WTC11 (cell line): ENCODE measurements at regions not wholly inside any gene's neighbourhood (a gene's known extent, or its start where the extent isn't known, plus 50 kb on each side); places are given as distances from the start of the nearest gene placed in this dataset.

Experiments
- ATAC-seq: fragments of 200-7000 bp; cut with Tn5 transposase; 2 replicates; pipeline ENCODE4 v1.10.0; 2021; ENCODE audit warnings: mild to moderate bottlenecking, moderate library complexity
- CTCF ChIA-PET: fragments of 300-600 bp; sonication (Branson Sonifier 250); formaldehyde crosslinking; loops from one replicate; lab custom pipeline; 2021; ENCODE audit warnings: antibody characterized with exemption; lab: Charles Lee
- POLR2A ChIA-PET: fragments of 350-600 bp; sonication (Branson Sonifier 250); formaldehyde crosslinking; loops from one replicate; lab custom pipeline; 2021; ENCODE audit warnings: antibody characterized with exemption; lab: Charles Lee
- DNase-seq: peaks from one replicate; pipeline ENCODE4 v3.0.0; 2021; ENCODE audit warnings: low spot score
- H3K27ac Mint-ChIP-seq: 2 replicates; pipeline ENCODE4 v1.8.0; 2021; ENCODE audit warnings: mixed read lengths
- H3K27me3 Mint-ChIP-seq: 2 replicates; pipeline ENCODE4 v1.8.0; 2021; ENCODE audit warnings: low read depth, mild to moderate bottlenecking, moderate library complexity, mixed read lengths
- H3K36me3 Mint-ChIP-seq: 2 replicates; pipeline ENCODE4 v1.8.0; 2021; ENCODE audit warnings: mixed read lengths
- H3K4me1 Mint-ChIP-seq: 2 replicates; pipeline ENCODE4 v1.8.0; 2022; ENCODE audit warnings: mixed read lengths
- H3K4me3 Mint-ChIP-seq: 2 replicates; pipeline ENCODE4 v1.8.0; 2021; ENCODE audit warnings: mild to moderate bottlenecking, moderate library complexity, mixed read lengths
- H3K9me3 Mint-ChIP-seq: 2 replicates; pipeline ENCODE4 v1.8.0; 2021; ENCODE audit warnings: mixed read lengths
- FOXP1 ChIP-seq: sonication (generic); formaldehyde crosslinking; IDR thresholded peaks from 2 replicates; pipeline ENCODE4 v1.8.0; 2022; ENCODE audit warnings: missing genetic modification reagents, mild to moderate bottlenecking, moderate library complexity, borderline replicate concordance
- HMGA2 ChIP-seq: fragments of 250-450 bp; sonication (Bioruptor Pico); IDR thresholded peaks from 2 replicates; pipeline ENCODE4 v1.4.0; 2021; ENCODE audit warnings: mild to moderate bottlenecking, moderate library complexity
- NFE2L1 ChIP-seq: sonication (generic); formaldehyde crosslinking; IDR thresholded peaks from 2 replicates; pipeline ENCODE4 v1.8.1; 2023; ENCODE audit warnings: missing genetic modification reagents
- NR1H2 ChIP-seq: sonication (generic); formaldehyde crosslinking; IDR thresholded peaks from 2 replicates; pipeline ENCODE4 v1.9.0; 2021; ENCODE audit warnings: mild to moderate bottlenecking, moderate library complexity, missing genetic modification reagents
- PRRX2 ChIP-seq: fragments of 250-450 bp; sonication (Bioruptor Pico); IDR thresholded peaks from 2 replicates; pipeline ENCODE4 v1.8.0; 2021; ENCODE audit warnings: mild to moderate bottlenecking
- RELA ChIP-seq: sonication (generic); formaldehyde crosslinking; IDR thresholded peaks from 2 replicates; pipeline ENCODE4 v1.8.1; 2022; ENCODE audit warnings: missing genetic modification reagents, mild to moderate bottlenecking, borderline replicate concordance
- SMAD3 ChIP-seq: sonication (generic); formaldehyde crosslinking; IDR thresholded peaks from 2 replicates; pipeline ENCODE4 v1.8.0; 2022; ENCODE audit warnings: missing genetic modification reagents, mild to moderate bottlenecking, borderline replicate concordance
- SP1 ChIP-seq: sonication (generic); formaldehyde crosslinking; conservative IDR thresholded peaks from 2 replicates; pipeline ENCODE4 v1.8.1; 2022; ENCODE audit warnings: missing genetic modification reagents
- TEAD4 ChIP-seq: sonication (generic); formaldehyde crosslinking; IDR thresholded peaks from 2 replicates; pipeline ENCODE4 v1.8.0; 2022; ENCODE audit warnings: mild to moderate bottlenecking, missing genetic modification reagents
- ZNF138 ChIP-seq: sonication (generic); formaldehyde crosslinking; conservative IDR thresholded peaks from 2 replicates; pipeline ENCODE4 v1.8.1; 2022; ENCODE audit warnings: mild to moderate bottlenecking, moderate library complexity, missing genetic modification reagents
- ZNF396 ChIP-seq: fragments of 250-450 bp; sonication (Bioruptor Pico); IDR thresholded peaks from 2 replicates; pipeline ENCODE4 v1.8.0; 2021; ENCODE audit warnings: mild to moderate bottlenecking, moderate library complexity, borderline replicate concordance
- TF ChIP-seq, protein P1 (sequence below): sonication (generic); formaldehyde crosslinking; IDR thresholded peaks from 2 replicates; pipeline ENCODE4 v1.8.0; 2022; ENCODE audit warnings: missing genetic modification reagents
- TF ChIP-seq, protein P2 (sequence below): sonication (generic); formaldehyde crosslinking; IDR thresholded peaks from 2 replicates; pipeline ENCODE4 v1.8.1; 2023; ENCODE audit warnings: mild to moderate bottlenecking, missing genetic modification reagents, moderate library complexity
- TF ChIP-seq, protein P3 (sequence below): fragments of 250-450 bp; sonication (Bioruptor Pico); IDR thresholded peaks from 2 replicates; pipeline ENCODE4 v1.9.0; 2021; ENCODE audit warnings: mild to moderate bottlenecking
- TF ChIP-seq, protein P4 (sequence below): sonication (generic); formaldehyde crosslinking; IDR thresholded peaks from 2 replicates; pipeline ENCODE4 v1.8.1; 2022; ENCODE audit warnings: mild to moderate bottlenecking, moderate library complexity, missing genetic modification reagents
- TF ChIP-seq, protein P5 (sequence below): sonication (generic); formaldehyde crosslinking; IDR thresholded peaks from 2 replicates; pipeline ENCODE4 v1.8.0; 2022; ENCODE audit warnings: mild to moderate bottlenecking, missing genetic modification reagents
- TF ChIP-seq, protein P6 (sequence below): sonication (generic); formaldehyde crosslinking; IDR thresholded peaks from 2 replicates; pipeline ENCODE4 v1.8.1; 2023; ENCODE audit warnings: mild to moderate bottlenecking, missing genetic modification reagents, moderate library complexity
- TF ChIP-seq, protein P7 (sequence below): sonication (generic); formaldehyde crosslinking; IDR thresholded peaks from 2 replicates; pipeline ENCODE4 v1.8.1; 2022; ENCODE audit warnings: mild to moderate bottlenecking, missing genetic modification reagents, moderate library complexity, borderline replicate concordance
- TF ChIP-seq, protein P8 (sequence below): sonication (generic); formaldehyde crosslinking; IDR thresholded peaks from 2 replicates; pipeline ENCODE4 v1.8.1; 2023; ENCODE audit warnings: mild to moderate bottlenecking, missing genetic modification reagents
- TF ChIP-seq, protein P9 (sequence below): sonication (generic); formaldehyde crosslinking; IDR thresholded peaks from 2 replicates; pipeline ENCODE4 v1.8.1; 2022; ENCODE audit warnings: low read depth, missing genetic modification reagents, borderline replicate concordance
- TF ChIP-seq, protein P10 (sequence below): sonication (generic); formaldehyde crosslinking; IDR thresholded peaks from 2 replicates; pipeline ENCODE4 v1.8.0; 2023; ENCODE audit warnings: missing genetic modification reagents

DNA sequence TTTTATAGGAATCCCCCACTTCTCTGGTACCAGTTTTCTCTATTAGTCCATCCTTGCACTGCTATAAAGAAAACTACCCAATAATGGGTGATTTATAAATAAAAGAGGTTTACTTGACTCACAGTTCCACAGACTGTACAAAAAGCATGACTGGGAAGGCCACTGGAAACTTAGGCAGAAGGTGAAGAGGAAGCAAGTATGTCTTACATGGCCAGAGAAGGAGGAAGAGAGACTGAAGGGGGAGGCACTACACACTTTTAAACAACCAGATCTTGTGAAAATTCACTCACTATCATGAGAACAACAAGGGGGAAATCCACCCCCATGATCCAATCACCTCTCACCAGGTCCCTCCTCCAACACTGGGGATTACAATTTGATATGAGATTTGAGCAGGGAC lies 68.9 kb upstream of the GNAZ start:
- Mint-ChIP-seq H3K9me3 (peaks cover 49% of the 10 kb centered on the region), H3K4me3 (no peak overlapping the region), H3K36me3 (peaks cover 32% of the 10 kb centered on the region), H3K27me3 (peaks cover 72% of the 10 kb centered on the region), H3K27ac (no peak overlapping the region), H3K4me1 (no peaks in the 10 kb centered on the region; the same call in 1 of the 2 replicates)
- ChIA-PET POLR2A (no interaction called here), CTCF (no interaction called here)
- DNase-seq = no peak
- TF ChIP-seq NFE2L1 (CRISPR knock-in tag) (no peak), FOXP1 (no peak), SP1 (CRISPR knock-in tag) (no peak), HMGA2 (CRISPR knock-in tag) (no peak)
- TF ChIP-seq, protein P1, sequence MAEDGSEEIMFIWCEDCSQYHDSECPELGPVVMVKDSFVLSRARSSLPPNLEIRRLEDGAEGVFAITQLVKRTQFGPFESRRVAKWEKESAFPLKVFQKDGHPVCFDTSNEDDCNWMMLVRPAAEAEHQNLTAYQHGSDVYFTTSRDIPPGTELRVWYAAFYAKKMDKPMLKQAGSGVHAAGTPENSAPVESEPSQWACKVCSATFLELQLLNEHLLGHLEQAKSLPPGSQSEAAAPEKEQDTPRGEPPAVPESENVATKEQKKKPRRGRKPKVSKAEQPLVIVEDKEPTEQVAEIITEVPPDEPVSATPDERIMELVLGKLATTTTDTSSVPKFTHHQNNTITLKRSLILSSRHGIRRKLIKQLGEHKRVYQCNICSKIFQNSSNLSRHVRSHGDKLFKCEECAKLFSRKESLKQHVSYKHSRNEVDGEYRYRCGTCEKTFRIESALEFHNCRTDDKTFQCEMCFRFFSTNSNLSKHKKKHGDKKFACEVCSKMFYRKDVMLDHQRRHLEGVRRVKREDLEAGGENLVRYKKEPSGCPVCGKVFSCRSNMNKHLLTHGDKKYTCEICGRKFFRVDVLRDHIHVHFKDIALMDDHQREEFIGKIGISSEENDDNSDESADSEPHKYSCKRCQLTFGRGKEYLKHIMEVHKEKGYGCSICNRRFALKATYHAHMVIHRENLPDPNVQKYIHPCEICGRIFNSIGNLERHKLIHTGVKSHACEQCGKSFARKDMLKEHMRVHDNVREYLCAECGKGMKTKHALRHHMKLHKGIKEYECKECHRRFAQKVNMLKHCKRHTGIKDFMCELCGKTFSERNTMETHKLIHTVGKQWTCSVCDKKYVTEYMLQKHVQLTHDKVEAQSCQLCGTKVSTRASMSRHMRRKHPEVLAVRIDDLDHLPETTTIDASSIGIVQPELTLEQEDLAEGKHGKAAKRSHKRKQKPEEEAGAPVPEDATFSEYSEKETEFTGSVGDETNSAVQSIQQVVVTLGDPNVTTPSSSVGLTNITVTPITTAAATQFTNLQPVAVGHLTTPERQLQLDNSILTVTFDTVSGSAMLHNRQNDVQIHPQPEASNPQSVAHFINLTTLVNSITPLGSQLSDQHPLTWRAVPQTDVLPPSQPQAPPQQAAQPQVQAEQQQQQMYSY (CRISPR knock-in tag) = no peak
- TF ChIP-seq, protein P2, sequence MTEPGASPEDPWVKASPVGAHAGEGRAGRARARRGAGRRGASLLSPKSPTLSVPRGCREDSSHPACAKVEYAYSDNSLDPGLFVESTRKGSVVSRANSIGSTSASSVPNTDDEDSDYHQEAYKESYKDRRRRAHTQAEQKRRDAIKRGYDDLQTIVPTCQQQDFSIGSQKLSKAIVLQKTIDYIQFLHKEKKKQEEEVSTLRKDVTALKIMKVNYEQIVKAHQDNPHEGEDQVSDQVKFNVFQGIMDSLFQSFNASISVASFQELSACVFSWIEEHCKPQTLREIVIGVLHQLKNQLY (CRISPR knock-in tag) = no peak
- TF ChIP-seq, protein P3, sequence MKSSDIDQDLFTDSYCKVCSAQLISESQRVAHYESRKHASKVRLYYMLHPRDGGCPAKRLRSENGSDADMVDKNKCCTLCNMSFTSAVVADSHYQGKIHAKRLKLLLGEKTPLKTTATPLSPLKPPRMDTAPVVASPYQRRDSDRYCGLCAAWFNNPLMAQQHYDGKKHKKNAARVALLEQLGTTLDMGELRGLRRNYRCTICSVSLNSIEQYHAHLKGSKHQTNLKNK = no peak
- no peak for ATAC-seq

DNA sequence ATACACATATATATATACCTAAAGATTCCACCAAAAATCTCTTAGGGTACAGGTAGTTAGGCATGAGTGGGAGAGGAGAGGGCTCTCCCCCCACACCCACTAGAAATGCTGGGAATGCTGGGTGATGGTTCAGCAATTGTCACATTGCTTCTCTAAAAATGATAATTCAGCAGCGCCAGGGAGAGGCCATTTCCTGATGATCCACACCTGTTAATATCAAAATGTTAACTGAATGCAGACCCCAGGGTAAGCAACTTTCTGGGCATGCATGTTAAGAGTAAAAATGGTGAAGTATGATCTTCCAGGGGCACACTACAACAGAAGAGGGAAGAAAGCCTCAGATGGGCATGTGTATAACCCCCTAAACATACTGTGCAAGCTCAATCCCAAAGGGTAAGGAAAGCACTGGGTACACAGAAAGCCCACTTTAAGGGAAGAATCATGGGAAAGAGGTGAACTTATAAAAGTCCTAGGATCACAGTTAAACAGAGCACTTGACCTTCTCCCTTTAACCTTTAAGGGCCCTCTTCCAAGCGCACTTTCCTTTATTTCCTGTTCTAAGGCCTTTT lies 67.6 kb upstream of the GNAZ start:
- CTCF ChIA-PET = no interaction called here
- Mint-ChIP-seq H3K9me3 (peaks cover 36% of the 10 kb centered on the region), H3K27ac (no peak overlapping the region)
- TF ChIP-seq PRRX2 = no peak
- TF ChIP-seq RELA (CRISPR knock-in tag) = no peak
- TF ChIP-seq TEAD4 (CRISPR knock-in tag) = no peak
- TF ChIP-seq SMAD3 (CRISPR knock-in tag) = no peak
- no peak for TF ChIP-seq ZNF396 (CRISPR knock-in tag)
- TF ChIP-seq, protein P4, sequence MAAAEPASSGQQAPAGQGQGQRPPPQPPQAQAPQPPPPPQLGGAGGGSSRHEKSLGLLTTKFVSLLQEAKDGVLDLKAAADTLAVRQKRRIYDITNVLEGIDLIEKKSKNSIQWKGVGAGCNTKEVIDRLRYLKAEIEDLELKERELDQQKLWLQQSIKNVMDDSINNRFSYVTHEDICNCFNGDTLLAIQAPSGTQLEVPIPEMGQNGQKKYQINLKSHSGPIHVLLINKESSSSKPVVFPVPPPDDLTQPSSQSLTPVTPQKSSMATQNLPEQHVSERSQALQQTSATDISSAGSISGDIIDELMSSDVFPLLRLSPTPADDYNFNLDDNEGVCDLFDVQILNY = no peak
- TF ChIP-seq, protein P5, sequence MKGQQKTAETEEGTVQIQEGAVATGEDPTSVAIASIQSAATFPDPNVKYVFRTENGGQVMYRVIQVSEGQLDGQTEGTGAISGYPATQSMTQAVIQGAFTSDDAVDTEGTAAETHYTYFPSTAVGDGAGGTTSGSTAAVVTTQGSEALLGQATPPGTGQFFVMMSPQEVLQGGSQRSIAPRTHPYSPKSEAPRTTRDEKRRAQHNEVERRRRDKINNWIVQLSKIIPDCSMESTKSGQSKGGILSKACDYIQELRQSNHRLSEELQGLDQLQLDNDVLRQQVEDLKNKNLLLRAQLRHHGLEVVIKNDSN = no peak
- TF ChIP-seq ZNF138 (CRISPR knock-in tag) = no peak
- TF ChIP-seq, protein P6, sequence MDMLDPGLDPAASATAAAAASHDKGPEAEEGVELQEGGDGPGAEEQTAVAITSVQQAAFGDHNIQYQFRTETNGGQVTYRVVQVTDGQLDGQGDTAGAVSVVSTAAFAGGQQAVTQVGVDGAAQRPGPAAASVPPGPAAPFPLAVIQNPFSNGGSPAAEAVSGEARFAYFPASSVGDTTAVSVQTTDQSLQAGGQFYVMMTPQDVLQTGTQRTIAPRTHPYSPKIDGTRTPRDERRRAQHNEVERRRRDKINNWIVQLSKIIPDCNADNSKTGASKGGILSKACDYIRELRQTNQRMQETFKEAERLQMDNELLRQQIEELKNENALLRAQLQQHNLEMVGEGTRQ (CRISPR knock-in tag) = no peak
- TF ChIP-seq, protein P7, sequence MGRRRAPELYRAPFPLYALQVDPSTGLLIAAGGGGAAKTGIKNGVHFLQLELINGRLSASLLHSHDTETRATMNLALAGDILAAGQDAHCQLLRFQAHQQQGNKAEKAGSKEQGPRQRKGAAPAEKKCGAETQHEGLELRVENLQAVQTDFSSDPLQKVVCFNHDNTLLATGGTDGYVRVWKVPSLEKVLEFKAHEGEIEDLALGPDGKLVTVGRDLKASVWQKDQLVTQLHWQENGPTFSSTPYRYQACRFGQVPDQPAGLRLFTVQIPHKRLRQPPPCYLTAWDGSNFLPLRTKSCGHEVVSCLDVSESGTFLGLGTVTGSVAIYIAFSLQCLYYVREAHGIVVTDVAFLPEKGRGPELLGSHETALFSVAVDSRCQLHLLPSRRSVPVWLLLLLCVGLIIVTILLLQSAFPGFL (CRISPR knock-in tag) = no peak
- no peak for TF ChIP-seq NR1H2 (CRISPR knock-in tag)
- TF ChIP-seq, protein P8, sequence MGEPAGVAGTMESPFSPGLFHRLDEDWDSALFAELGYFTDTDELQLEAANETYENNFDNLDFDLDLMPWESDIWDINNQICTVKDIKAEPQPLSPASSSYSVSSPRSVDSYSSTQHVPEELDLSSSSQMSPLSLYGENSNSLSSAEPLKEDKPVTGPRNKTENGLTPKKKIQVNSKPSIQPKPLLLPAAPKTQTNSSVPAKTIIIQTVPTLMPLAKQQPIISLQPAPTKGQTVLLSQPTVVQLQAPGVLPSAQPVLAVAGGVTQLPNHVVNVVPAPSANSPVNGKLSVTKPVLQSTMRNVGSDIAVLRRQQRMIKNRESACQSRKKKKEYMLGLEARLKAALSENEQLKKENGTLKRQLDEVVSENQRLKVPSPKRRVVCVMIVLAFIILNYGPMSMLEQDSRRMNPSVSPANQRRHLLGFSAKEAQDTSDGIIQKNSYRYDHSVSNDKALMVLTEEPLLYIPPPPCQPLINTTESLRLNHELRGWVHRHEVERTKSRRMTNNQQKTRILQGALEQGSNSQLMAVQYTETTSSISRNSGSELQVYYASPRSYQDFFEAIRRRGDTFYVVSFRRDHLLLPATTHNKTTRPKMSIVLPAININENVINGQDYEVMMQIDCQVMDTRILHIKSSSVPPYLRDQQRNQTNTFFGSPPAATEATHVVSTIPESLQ (CRISPR knock-in tag) = no peak
- TF ChIP-seq, protein P9, sequence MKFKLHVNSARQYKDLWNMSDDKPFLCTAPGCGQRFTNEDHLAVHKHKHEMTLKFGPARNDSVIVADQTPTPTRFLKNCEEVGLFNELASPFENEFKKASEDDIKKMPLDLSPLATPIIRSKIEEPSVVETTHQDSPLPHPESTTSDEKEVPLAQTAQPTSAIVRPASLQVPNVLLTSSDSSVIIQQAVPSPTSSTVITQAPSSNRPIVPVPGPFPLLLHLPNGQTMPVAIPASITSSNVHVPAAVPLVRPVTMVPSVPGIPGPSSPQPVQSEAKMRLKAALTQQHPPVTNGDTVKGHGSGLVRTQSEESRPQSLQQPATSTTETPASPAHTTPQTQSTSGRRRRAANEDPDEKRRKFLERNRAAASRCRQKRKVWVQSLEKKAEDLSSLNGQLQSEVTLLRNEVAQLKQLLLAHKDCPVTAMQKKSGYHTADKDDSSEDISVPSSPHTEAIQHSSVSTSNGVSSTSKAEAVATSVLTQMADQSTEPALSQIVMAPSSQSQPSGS = no peak
- TF ChIP-seq, protein P10, sequence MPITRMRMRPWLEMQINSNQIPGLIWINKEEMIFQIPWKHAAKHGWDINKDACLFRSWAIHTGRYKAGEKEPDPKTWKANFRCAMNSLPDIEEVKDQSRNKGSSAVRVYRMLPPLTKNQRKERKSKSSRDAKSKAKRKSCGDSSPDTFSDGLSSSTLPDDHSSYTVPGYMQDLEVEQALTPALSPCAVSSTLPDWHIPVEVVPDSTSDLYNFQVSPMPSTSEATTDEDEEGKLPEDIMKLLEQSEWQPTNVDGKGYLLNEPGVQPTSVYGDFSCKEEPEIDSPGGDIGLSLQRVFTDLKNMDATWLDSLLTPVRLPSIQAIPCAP = no peak
- TF ChIP-seq, all 79 proteins: peak for 0
- peaks cover 68% of the 10 kb centered on the region for H3K27me3 Mint-ChIP-seq
- ATAC-seq (no peak), DNase-seq (no peak)
- H3K4me3 Mint-ChIP-seq = no peak overlapping the region
- POLR2A ChIA-PET = no interaction called here
- no peaks in the 10 kb centered on the region; the same call in 1 of the 2 replicates for H3K4me1 Mint-ChIP-seq
- H3K36me3 Mint-ChIP-seq = peaks cover 22% of the 10 kb centered on the region
